HepG2 (cell line): ENCODE measurements at regions not wholly inside any gene's neighbourhood (a gene's known extent, or its start where the extent isn't known, plus 50 kb on each side); places are given as distances from the start of the nearest gene placed in this dataset.

ENCODE experiments used
- ATAC-seq: fragments of 200-7000 bp; cut with Tn5 transposase; 3 replicates; pipeline ENCODE4 v1.9.1; 2020; ENCODE audit warnings: mild to moderate bottlenecking, moderate library complexity
- BruUV-seq: library from RNA; stranded (reverse); fragments of 400-500 nt; replicated peaks from 2 replicates; lab custom pipeline; 2021; lab: Mats Ljungman, UMichigan
- CTCF ChIA-PET: fragments of 300-600 bp; formaldehyde crosslinking; extraction: SDS; loops from one replicate; lab custom pipeline; 2021; ENCODE audit warnings: low total read pairs, inconsistent platforms, low intra/inter-chr PET ratio; lab: Yijun Ruan, JAX
- POLR2A ChIA-PET: fragments of 350-600 bp; sonication (Branson Sonifier 250); formaldehyde crosslinking; loops from one replicate; lab custom pipeline; 2020; ENCODE audit warnings: antibody characterized with exemption, inconsistent platforms; lab: Yijun Ruan, JAX
- DNase-seq: peaks from one replicate; pipeline ENCODE4 v3.0.0-alpha.2; 2015; ENCODE audit warnings: low spot score
- FAIRE-seq: peaks from 3 replicates; lab custom pipeline; 2011; peaks lifted over from hg19 to GRCh38; lab: Jason Lieb, UNC
- H2AFZ ChIP-seq: one replicate; pipeline ENCODE4 v1.6.1; 2011; ENCODE audit warnings: low read length, inconsistent platforms
- H3K27ac ChIP-seq: fragments of 300-600 bp; 3 replicates; pipeline ENCODE4 v1.8.0; 2011; ENCODE audit warnings: mixed run types, mild to moderate bottlenecking, mixed read lengths, low read length, inconsistent platforms; ENCODE audit not compliant: insufficient read depth; ENCODE audit errors: extremely low read length
- H3K27me3 ChIP-seq, 2 experiments: fragments of 200-600 bp in 1 of 2; 2 replicates in 1 of 2; 3 replicates in 1 of 2; pipeline versions ENCODE4 v1.6.0 to v1.8.0; 2011; ENCODE audit warnings: low read length in 2 of 2, mild to moderate bottlenecking in 2 of 2, moderate library complexity in 2 of 2, inconsistent platforms in 1 of 2; ENCODE audit not compliant: insufficient read depth in 2 of 2, control insufficient read depth in 1 of 2
- H3K36me3 ChIP-seq, 2 experiments: fragments of 200-600 bp in 1 of 2; replicated peaks in 1 of 2; 2 replicates in 1 of 2; 3 replicates in 1 of 2; pipeline versions ENCODE4 v1.5.1 to v1.8.0; 2011; ENCODE audit warnings: low read length in 2 of 2, inconsistent platforms in 1 of 2; ENCODE audit not compliant: insufficient read depth in 2 of 2, control insufficient read depth in 1 of 2
- H3K4me1 ChIP-seq: 2 replicates; pipeline ENCODE4 v1.5.1; 2012; ENCODE audit warnings: low read length, inconsistent platforms; ENCODE audit not compliant: insufficient read depth
- H3K4me2 ChIP-seq: 2 replicates; pipeline ENCODE4 v1.6.0; 2011; ENCODE audit warnings: low read depth, low read length, inconsistent platforms
- H3K4me3 ChIP-seq, 3 experiments: fragments of 200-600 bp in 1 of 3; sonication (generic), shearing (Covaris generic) in 1 of 3; replicated peaks in 1 of 3; 2 replicates each; pipeline ENCODE4 v1.5.1; 2011 to 2016; ENCODE audit warnings: low read length in 3 of 3, inconsistent platforms in 2 of 3, low read depth in 2 of 3, mild to moderate bottlenecking in 2 of 3, control low read depth in 1 of 3, mixed read lengths in 1 of 3; ENCODE audit not compliant: insufficient read depth in 1 of 3
- H3K79me2 ChIP-seq: one replicate; pipeline ENCODE4 v1.6.1; 2011; ENCODE audit warnings: low read length, inconsistent platforms; ENCODE audit not compliant: insufficient read depth
- H3K9ac ChIP-seq: 2 replicates; pipeline ENCODE4 v1.6.0; 2011; ENCODE audit warnings: mild to moderate bottlenecking, low read depth, low read length, inconsistent platforms; ENCODE audit not compliant: insufficient read depth
- H3K9me3 ChIP-seq: 2 replicates; pipeline ENCODE4 v1.5.1; 2012; ENCODE audit warnings: mild to moderate bottlenecking, low read length
- H4K20me1 ChIP-seq: 2 replicates; pipeline ENCODE4 v1.6.0; 2011; ENCODE audit warnings: inconsistent platforms, mild to moderate bottlenecking, low read length, moderate library complexity; ENCODE audit not compliant: insufficient read depth
- ARNT ChIP-seq: fragments of 450-650 bp; IDR thresholded peaks from 2 replicates; pipeline ENCODE4 v1.6.1; 2017
- JDP2 ChIP-seq: sonication (generic); formaldehyde crosslinking; IDR thresholded peaks from 2 replicates; pipeline ENCODE4 v1.8.1; 2022; ENCODE audit warnings: missing genetic modification reagents, borderline replicate concordance
- NPAS2 ChIP-seq: sonication (generic); formaldehyde crosslinking; IDR thresholded peaks from 2 replicates; pipeline ENCODE4 v1.8.0; 2022; ENCODE audit warnings: mild to moderate bottlenecking, missing genetic modification reagents, borderline replicate concordance
- NR2F6 ChIP-seq, 2 experiments: IDR thresholded peaks; 2 replicates each; pipeline ENCODE4 v1.6.1; 2016; ENCODE audit warnings: antibody characterized with exemption in 1 of 2, mild to moderate bottlenecking in 1 of 2
- POLR2AphosphoS2 ChIP-seq: IDR thresholded peaks from 2 replicates; pipeline ENCODE4 v1.6.1; 2011; ENCODE audit warnings: low read depth, low read length, improper control_type of control experiment
- SIN3A ChIP-seq: IDR thresholded peaks from 2 replicates; pipeline ENCODE4 v1.6.1; 2011; ENCODE audit warnings: low read depth, mild to moderate bottlenecking, control low read depth, low read length, borderline replicate concordance
- SKI ChIP-seq: fragments of 450-650 bp; IDR thresholded peaks from one replicate; pipeline ENCODE4 v1.6.1; 2018; ENCODE audit warnings: mild to moderate bottlenecking; ENCODE audit not compliant: partially characterized antibody
- ZNF496 ChIP-seq: sonication (generic); formaldehyde crosslinking; IDR thresholded peaks from 2 replicates; pipeline ENCODE4 v1.8.1; 2023; ENCODE audit warnings: mild to moderate bottlenecking, moderate library complexity, missing genetic modification reagents; ENCODE audit not compliant: insufficient replicate concordance
- ZNF589 ChIP-seq: sonication (generic); formaldehyde crosslinking; conservative IDR thresholded peaks from 2 replicates; pipeline ENCODE4 v1.8.0; 2022; ENCODE audit warnings: mild to moderate bottlenecking, moderate library complexity, missing genetic modification reagents
- ZNF652 ChIP-seq: IDR thresholded peaks from 2 replicates; pipeline ENCODE4 v1.6.1; 2016; ENCODE audit warnings: low read depth, borderline replicate concordance
- ZNF850 ChIP-seq: sonication (generic); formaldehyde crosslinking; conservative IDR thresholded peaks from 2 replicates; pipeline ENCODE4 v1.9.0; 2021; ENCODE audit warnings: mild to moderate bottlenecking, missing genetic modification reagents
- WGBS: methylation state at CpG from one replicate; pipeline ENCODE4 v1.1.6; 2017; ENCODE audit warnings: low lambda C conversion rate; 5-methylcytosine and 5-hydroxymethylcytosine counted together
- in situ Hi-C: cut with HindIII; loops from 2 replicates; pipeline ENCODE4 v1.10.0; 2017; ENCODE audit warnings: low pct_unique_long_range_greater_than_20kb; ENCODE audit not compliant: extremely low pct_ligation_motif_present
- intact Hi-C: fragments of 100-400 bp; cut with micrococcal nuclease; formaldehyde crosslinking; loops from one replicate; pipeline ENCODE4 v1.10.0; 2022; ENCODE audit not compliant: unreplicated experiment
- TF ChIP-seq, protein P1 (sequence below): sonication (generic); formaldehyde crosslinking; IDR thresholded peaks from 2 replicates; pipeline ENCODE4 v1.5.1; 2020; ENCODE audit warnings: missing genetic modification reagents, mild to moderate bottlenecking, borderline replicate concordance
- TF ChIP-seq, protein P2 (sequence below): sonication (generic); formaldehyde crosslinking; IDR thresholded peaks from 2 replicates; pipeline ENCODE4 v1.8.0; 2022; ENCODE audit warnings: missing genetic modification reagents, mild to moderate bottlenecking, moderate library complexity, borderline replicate concordance
- TF ChIP-seq, protein P3 (sequence below): sonication (generic); formaldehyde crosslinking; IDR thresholded peaks from 2 replicates; pipeline ENCODE4 v1.5.0; 2020; ENCODE audit warnings: missing genetic modification reagents

DNA sequence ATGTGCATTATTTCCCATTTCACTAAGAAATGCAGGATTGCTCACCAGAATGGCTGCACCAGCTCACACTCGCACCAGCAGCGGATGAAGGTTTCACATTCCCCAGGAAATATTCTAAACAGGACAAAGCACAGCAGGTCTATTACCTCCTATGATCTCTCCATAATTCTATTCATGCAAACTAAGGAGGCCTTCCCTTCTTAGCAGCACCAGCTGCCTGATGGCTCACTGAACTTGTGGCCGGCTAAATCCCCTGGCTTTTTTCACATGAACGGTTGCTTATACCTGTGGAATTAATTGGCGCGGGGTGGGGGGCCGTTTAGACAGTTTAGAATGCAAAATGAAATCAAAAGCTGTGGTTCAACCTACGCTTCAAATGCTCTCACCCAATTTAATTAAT, 73.5 kb upstream of the SRD5A3 start:
- H3K27ac ChIP-seq: no peak overlapping the region
- FAIRE-seq (no peak), DNase-seq (no peak), ATAC-seq (no peak)
- 10% methylated on average over 8 of the region's 8 CpGs for WGBS
- CTCF ChIA-PET: no interaction called here
- intact Hi-C loops: no loop called here
- peaks cover 0 to 6% of the 10 kb centered on the region in 2 experiments; a peak in 2 of 5 replicates for H3K27me3 ChIP-seq
- POLR2A ChIA-PET: no interaction called here
- no peaks in the 10 kb centered on the region for H3K4me1 ChIP-seq
- no peaks in the 10 kb centered on the region for H4K20me1 ChIP-seq
- TF ChIP-seq SKI: no peak
- TF ChIP-seq, protein P1, sequence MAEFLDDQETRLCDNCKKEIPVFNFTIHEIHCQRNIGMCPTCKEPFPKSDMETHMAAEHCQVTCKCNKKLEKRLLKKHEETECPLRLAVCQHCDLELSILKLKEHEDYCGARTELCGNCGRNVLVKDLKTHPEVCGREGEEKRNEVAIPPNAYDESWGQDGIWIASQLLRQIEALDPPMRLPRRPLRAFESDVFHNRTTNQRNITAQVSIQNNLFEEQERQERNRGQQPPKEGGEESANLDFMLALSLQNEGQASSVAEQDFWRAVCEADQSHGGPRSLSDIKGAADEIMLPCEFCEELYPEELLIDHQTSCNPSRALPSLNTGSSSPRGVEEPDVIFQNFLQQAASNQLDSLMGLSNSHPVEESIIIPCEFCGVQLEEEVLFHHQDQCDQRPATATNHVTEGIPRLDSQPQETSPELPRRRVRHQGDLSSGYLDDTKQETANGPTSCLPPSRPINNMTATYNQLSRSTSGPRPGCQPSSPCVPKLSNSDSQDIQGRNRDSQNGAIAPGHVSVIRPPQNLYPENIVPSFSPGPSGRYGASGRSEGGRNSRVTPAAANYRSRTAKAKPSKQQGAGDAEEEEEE (CRISPR knock-in tag): no peak
- H2AFZ ChIP-seq: no peak overlapping the region
- no peaks in the 10 kb centered on the region for H3K36me3 ChIP-seq
- H3K9me3 ChIP-seq: no peaks in the 10 kb centered on the region
- no peaks in the 10 kb centered on the region for H3K79me2 ChIP-seq
- H3K4me2 ChIP-seq: no peak overlapping the region
- no peak overlapping the region for H3K4me3 ChIP-seq
- in situ Hi-C loops: no loop called here
- H3K9ac ChIP-seq: no peak overlapping the region
- no TSS peak for BruUV-seq

DNA sequence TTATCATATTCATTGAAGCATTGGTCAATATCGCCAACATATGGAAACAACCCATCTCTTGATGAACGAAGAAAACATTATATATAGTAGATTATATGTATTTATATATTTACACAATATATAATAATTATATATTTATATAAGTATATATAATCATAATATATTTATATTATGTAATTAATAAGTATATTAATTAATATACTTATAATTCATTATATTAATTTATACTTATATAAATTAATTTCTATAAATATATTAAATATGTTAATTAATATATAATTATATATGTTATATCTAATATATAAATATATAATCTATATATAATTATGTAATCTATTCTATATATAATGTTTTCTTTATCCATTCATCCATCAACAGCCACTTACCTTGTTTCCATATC, 69.0 kb upstream of the SRD5A3 start:
- H3K36me3 ChIP-seq: no peaks in the 10 kb centered on the region
- no peaks in the 10 kb centered on the region for H3K4me1 ChIP-seq
- DNase-seq (no peak), FAIRE-seq (no peak), ATAC-seq (no peak)
- no peak overlapping the region for H3K4me2 ChIP-seq
- H3K79me2 ChIP-seq: no peaks in the 10 kb centered on the region
- ChIA-PET POLR2A (no interaction called here), CTCF (no interaction called here)
- peaks cover 1 to 6% of the 10 kb centered on the region in 2 experiments; a peak in 3 of 5 replicates for H3K27me3 ChIP-seq
- no peaks in the 10 kb centered on the region for H3K9me3 ChIP-seq
- in situ Hi-C loops: no loop called here
- no TSS peak for BruUV-seq
- H3K9ac ChIP-seq: no peak overlapping the region
- H3K4me3 ChIP-seq: no peak overlapping the region
- intact Hi-C loops: no loop called here
- no peak overlapping the region for H2AFZ ChIP-seq
- no peak overlapping the region for H3K27ac ChIP-seq
- 5% methylated on average over 2 of the region's 2 CpGs for WGBS
- H4K20me1 ChIP-seq: no peaks in the 10 kb centered on the region
- TF ChIP-seq JDP2 (CRISPR knock-in tag) (no peak), POLR2AphosphoS2 (no peak), ZNF850 (no peak), ZNF589 (CRISPR knock-in tag) (no peak), NPAS2 (no peak), SIN3A (no peak), ARNT (no peak), ZNF496 (CRISPR knock-in tag) (no peak), NR2F6 (IDR thresholded peaks at IDR 0.05) (no peak), NR2F6 (CRISPR knock-in tag; IDR thresholded peaks at IDR 0.05) (no peak), ZNF652 (CRISPR knock-in tag) (no peak)
- TF ChIP-seq, protein P2, sequence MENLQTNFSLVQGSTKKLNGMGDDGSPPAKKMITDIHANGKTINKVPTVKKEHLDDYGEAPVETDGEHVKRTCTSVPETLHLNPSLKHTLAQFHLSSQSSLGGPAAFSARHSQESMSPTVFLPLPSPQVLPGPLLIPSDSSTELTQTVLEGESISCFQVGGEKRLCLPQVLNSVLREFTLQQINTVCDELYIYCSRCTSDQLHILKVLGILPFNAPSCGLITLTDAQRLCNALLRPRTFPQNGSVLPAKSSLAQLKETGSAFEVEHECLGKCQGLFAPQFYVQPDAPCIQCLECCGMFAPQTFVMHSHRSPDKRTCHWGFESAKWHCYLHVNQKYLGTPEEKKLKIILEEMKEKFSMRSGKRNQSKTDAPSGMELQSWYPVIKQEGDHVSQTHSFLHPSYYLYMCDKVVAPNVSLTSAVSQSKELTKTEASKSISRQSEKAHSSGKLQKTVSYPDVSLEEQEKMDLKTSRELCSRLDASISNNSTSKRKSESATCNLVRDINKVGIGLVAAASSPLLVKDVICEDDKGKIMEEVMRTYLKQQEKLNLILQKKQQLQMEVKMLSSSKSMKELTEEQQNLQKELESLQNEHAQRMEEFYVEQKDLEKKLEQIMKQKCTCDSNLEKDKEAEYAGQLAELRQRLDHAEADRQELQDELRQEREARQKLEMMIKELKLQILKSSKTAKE: no peak
- TF ChIP-seq, protein P3, sequence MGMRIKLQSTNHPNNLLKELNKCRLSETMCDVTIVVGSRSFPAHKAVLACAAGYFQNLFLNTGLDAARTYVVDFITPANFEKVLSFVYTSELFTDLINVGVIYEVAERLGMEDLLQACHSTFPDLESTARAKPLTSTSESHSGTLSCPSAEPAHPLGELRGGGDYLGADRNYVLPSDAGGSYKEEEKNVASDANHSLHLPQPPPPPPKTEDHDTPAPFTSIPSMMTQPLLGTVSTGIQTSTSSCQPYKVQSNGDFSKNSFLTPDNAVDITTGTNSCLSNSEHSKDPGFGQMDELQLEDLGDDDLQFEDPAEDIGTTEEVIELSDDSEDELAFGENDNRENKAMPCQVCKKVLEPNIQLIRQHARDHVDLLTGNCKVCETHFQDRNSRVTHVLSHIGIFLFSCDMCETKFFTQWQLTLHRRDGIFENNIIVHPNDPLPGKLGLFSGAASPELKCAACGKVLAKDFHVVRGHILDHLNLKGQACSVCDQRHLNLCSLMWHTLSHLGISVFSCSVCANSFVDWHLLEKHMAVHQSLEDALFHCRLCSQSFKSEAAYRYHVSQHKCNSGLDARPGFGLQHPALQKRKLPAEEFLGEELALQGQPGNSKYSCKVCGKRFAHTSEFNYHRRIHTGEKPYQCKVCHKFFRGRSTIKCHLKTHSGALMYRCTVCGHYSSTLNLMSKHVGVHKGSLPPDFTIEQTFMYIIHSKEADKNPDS (CRISPR knock-in tag): no peak
